OCI-LY1 (cell line): ENCODE measurements at regions not wholly inside any gene's neighbourhood (a gene's known extent, or its start where the extent isn't known, plus 50 kb on each side); places are given as distances from the start of the nearest gene placed in this dataset.

Experiments
- H2AFZ ChIP-seq: fragments of 200-600 bp; sonication (generic), shearing (Covaris generic); 2 replicates; pipeline ENCODE4 v1.6.0; 2014; ENCODE audit warnings: antibody characterized with exemption, mild to moderate bottlenecking, low read length
- H3F3A ChIP-seq: fragments of 200-600 bp; sonication (generic), shearing (Covaris generic); 2 replicates; pipeline ENCODE4 v1.6.0; 2014; ENCODE audit warnings: mild to moderate bottlenecking, antibody characterized with exemption, low read length, moderate library complexity; ENCODE audit not compliant: insufficient read depth
- H3K27ac ChIP-seq: fragments of 200-600 bp; sonication (generic); 2 replicates; pipeline ENCODE4 v1.5.1; 2014; ENCODE audit warnings: low read length, mixed run types, mild to moderate bottlenecking, low read depth; ENCODE audit not compliant: poor library complexity, severe bottlenecking
- H3K27me3 ChIP-seq: fragments of 200-600 bp; sonication (generic); 2 replicates; pipeline ENCODE4 v1.6.0; 2014; ENCODE audit warnings: antibody characterized with exemption, mild to moderate bottlenecking, low read length, moderate library complexity; ENCODE audit not compliant: insufficient read depth
- H3K36me3 ChIP-seq: fragments of 200-600 bp; sonication (generic); 2 replicates; pipeline ENCODE4 v1.6.1; 2014; ENCODE audit warnings: mild to moderate bottlenecking, antibody characterized with exemption, low read length, moderate library complexity, mixed read lengths; ENCODE audit not compliant: insufficient read depth
- H3K4me1 ChIP-seq: fragments of 200-600 bp; sonication (generic); 2 replicates; pipeline ENCODE4 v1.5.1; 2014; ENCODE audit warnings: mild to moderate bottlenecking, low read length, moderate library complexity; ENCODE audit not compliant: insufficient read depth, severe bottlenecking
- H3K4me2 ChIP-seq: fragments of 200-600 bp; sonication (generic), shearing (Covaris generic); 2 replicates; pipeline ENCODE4 v1.6.1; 2014; ENCODE audit warnings: low read length
- H3K4me3 ChIP-seq: fragments of 200-600 bp; sonication (generic); 2 replicates; pipeline ENCODE4 v1.5.1; 2014; ENCODE audit warnings: low read length, low read depth, mild to moderate bottlenecking, mixed read lengths; ENCODE audit not compliant: poor library complexity, severe bottlenecking
- H3K79me2 ChIP-seq: fragments of 200-600 bp; shearing (Covaris generic); 2 replicates; pipeline ENCODE4 v1.6.1; 2016; ENCODE audit warnings: mixed run types, low read length, mixed read lengths; ENCODE audit not compliant: insufficient read depth
- H3K9ac ChIP-seq: fragments of 200-600 bp; sonication (generic), shearing (Covaris generic); 2 replicates; pipeline ENCODE4 v1.6.1; 2014; ENCODE audit warnings: mild to moderate bottlenecking, low read length, mixed read lengths
- H3K9me2 ChIP-seq: fragments of 200-600 bp; sonication (generic), shearing (Covaris generic); 2 replicates; pipeline ENCODE4 v1.6.1; 2014; ENCODE audit warnings: low read depth, mild to moderate bottlenecking, low read length, mixed read lengths
- H3K9me3 ChIP-seq: fragments of 200-600 bp; shearing (Covaris generic); 2 replicates; pipeline ENCODE4 v1.6.1; 2014; ENCODE audit warnings: low read length, mixed read lengths
- H4K20me1 ChIP-seq: fragments of 200-600 bp; sonication (generic), shearing (Covaris generic); 2 replicates; pipeline ENCODE4 v1.6.0; 2016; ENCODE audit warnings: mild to moderate bottlenecking, low read length; ENCODE audit not compliant: insufficient read depth
- CTCF ChIP-seq: fragments of 200-600 bp; sonication (generic), shearing (Covaris generic); IDR thresholded peaks from 2 replicates; pipeline ENCODE4 v1.5.1; 2017; ENCODE audit warnings: mild to moderate bottlenecking, antibody characterized with exemption, low read length, moderate library complexity, mixed read lengths
- EZH2 ChIP-seq: fragments of 200-600 bp; sonication (generic), shearing (Covaris generic); IDR thresholded peaks from 2 replicates; pipeline ENCODE4 v1.8.0; 2017; ENCODE audit warnings: borderline replicate concordance, mixed run types, mild to moderate bottlenecking, antibody characterized with exemption, low read length, moderate library complexity, mixed read lengths

GRCh38 chr13:89279374-89279773 is 1608.2 kb downstream of the SLITRK5 start:
- Histone ChIP-seq H3K36me3 (no peaks in the 10 kb centered on the region), H3K27ac (no peak overlapping the region), H3K9me3 (no peaks in the 10 kb centered on the region), H2AFZ (no peak overlapping the region), H4K20me1 (no peaks in the 10 kb centered on the region), H3F3A (no peaks in the 10 kb centered on the region), H3K79me2 (no peaks in the 10 kb centered on the region), H3K9me2 (no peaks in the 10 kb centered on the region), H3K4me1 (no peaks in the 10 kb centered on the region), H3K9ac (no peak overlapping the region), H3K4me3 (no peak overlapping the region), H3K4me2 (no peak overlapping the region), H3K27me3 (no peaks in the 10 kb centered on the region)
- TF ChIP-seq EZH2 (no peak), CTCF (no peak)

GRCh38 chr13:89281331-89281730 is 1610.2 kb downstream of the SLITRK5 start:
- Histone ChIP-seq H3F3A (no peaks in the 10 kb centered on the region), H3K4me1 (no peaks in the 10 kb centered on the region), H3K4me3 (no peak overlapping the region), H3K9ac (no peak overlapping the region), H3K27me3 (no peaks in the 10 kb centered on the region), H3K79me2 (no peaks in the 10 kb centered on the region), H3K9me3 (no peaks in the 10 kb centered on the region), H3K4me2 (no peak overlapping the region), H4K20me1 (no peaks in the 10 kb centered on the region), H2AFZ (no peak overlapping the region), H3K36me3 (no peaks in the 10 kb centered on the region), H3K9me2 (no peaks in the 10 kb centered on the region), H3K27ac (no peak overlapping the region)
- TF ChIP-seq CTCF: no peak
- TF ChIP-seq EZH2: no peak

- H3K36me3 ChIP-seq: no peaks in the 10 kb centered on the region
- H4K20me1 ChIP-seq: no peaks in the 10 kb centered on the region
- H2AFZ ChIP-seq: no peak overlapping the region
- no peaks in the 10 kb centered on the region for H3K4me1 ChIP-seq
- no peaks in the 10 kb centered on the region for H3K79me2 ChIP-seq
- H3K9me3 ChIP-seq: no peaks in the 10 kb centered on the region
- H3K9me2 ChIP-seq: no peaks in the 10 kb centered on the region
- H3K9ac ChIP-seq: no peak overlapping the region
- no peak overlapping the region for H3K4me2 ChIP-seq
- no peaks in the 10 kb centered on the region for H3F3A ChIP-seq
- H3K27ac ChIP-seq: no peak overlapping the region
- no peak overlapping the region for H3K4me3 ChIP-seq
- TF ChIP-seq CTCF: no peak
- no peak for TF ChIP-seq EZH2
- H3K27me3 ChIP-seq: no peaks in the 10 kb centered on the region
Observed at GRCh38 chr13:89282241-89282640, 1611.1 kb downstream of the SLITRK5 start.
